ENCODE measurements at regions not wholly inside any gene's neighbourhood (a gene's known extent, or its start where the extent isn't known, plus 50 kb on each side); places are given as distances from the start of the nearest gene placed in this dataset.

DNA sequence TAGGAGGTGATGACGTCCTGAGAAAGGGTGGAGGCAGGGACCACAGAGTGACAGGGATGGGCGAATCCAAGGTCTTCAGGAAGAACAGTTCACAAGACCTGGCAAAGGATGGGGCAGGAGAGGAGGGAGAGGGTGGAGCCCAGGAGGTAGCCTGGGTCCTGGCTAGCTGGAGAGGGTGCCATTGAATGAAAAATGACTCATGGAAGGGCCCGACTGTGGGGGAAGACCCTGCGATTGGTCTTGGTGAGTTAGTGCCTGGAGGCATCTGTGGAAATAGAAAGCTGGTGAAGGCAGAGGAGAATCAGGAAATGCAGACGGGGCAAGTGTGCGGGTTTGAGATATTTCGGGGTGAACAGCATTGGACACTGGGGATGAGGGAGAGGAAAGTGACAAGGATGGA is 60.3 kb upstream of the SLC45A1 start:
- TF ChIP-seq, protein P1, sequence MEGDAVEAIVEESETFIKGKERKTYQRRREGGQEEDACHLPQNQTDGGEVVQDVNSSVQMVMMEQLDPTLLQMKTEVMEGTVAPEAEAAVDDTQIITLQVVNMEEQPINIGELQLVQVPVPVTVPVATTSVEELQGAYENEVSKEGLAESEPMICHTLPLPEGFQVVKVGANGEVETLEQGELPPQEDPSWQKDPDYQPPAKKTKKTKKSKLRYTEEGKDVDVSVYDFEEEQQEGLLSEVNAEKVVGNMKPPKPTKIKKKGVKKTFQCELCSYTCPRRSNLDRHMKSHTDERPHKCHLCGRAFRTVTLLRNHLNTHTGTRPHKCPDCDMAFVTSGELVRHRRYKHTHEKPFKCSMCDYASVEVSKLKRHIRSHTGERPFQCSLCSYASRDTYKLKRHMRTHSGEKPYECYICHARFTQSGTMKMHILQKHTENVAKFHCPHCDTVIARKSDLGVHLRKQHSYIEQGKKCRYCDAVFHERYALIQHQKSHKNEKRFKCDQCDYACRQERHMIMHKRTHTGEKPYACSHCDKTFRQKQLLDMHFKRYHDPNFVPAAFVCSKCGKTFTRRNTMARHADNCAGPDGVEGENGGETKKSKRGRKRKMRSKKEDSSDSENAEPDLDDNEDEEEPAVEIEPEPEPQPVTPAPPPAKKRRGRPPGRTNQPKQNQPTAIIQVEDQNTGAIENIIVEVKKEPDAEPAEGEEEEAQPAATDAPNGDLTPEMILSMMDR (IDR thresholded peaks at IDR 0.05; ENCODE audit: insufficient read depth, low read length): no peak
- TF ChIP-seq SPI1 (IDR thresholded peaks at IDR 0.05; ENCODE audit: borderline replicate concordance, low read depth): no peak
- no peak for TF ChIP-seq POLR2AphosphoS5 (IDR thresholded peaks at IDR 0.05; ENCODE audit: low read depth)
- TF ChIP-seq, protein P2, sequence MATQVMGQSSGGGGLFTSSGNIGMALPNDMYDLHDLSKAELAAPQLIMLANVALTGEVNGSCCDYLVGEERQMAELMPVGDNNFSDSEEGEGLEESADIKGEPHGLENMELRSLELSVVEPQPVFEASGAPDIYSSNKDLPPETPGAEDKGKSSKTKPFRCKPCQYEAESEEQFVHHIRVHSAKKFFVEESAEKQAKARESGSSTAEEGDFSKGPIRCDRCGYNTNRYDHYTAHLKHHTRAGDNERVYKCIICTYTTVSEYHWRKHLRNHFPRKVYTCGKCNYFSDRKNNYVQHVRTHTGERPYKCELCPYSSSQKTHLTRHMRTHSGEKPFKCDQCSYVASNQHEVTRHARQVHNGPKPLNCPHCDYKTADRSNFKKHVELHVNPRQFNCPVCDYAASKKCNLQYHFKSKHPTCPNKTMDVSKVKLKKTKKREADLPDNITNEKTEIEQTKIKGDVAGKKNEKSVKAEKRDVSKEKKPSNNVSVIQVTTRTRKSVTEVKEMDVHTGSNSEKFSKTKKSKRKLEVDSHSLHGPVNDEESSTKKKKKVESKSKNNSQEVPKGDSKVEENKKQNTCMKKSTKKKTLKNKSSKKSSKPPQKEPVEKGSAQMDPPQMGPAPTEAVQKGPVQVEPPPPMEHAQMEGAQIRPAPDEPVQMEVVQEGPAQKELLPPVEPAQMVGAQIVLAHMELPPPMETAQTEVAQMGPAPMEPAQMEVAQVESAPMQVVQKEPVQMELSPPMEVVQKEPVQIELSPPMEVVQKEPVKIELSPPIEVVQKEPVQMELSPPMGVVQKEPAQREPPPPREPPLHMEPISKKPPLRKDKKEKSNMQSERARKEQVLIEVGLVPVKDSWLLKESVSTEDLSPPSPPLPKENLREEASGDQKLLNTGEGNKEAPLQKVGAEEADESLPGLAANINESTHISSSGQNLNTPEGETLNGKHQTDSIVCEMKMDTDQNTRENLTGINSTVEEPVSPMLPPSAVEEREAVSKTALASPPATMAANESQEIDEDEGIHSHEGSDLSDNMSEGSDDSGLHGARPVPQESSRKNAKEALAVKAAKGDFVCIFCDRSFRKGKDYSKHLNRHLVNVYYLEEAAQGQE (IDR thresholded peaks at IDR 0.05; ENCODE audit: insufficient replicate concordance, low read depth): no peak
